GM12874 (cell line): ENCODE measurements at regions not wholly inside any gene's neighbourhood (a gene's known extent, or its start where the extent isn't known, plus 50 kb on each side); places are given as distances from the start of the nearest gene placed in this dataset.

ENCODE experiments used
- TF ChIP-seq, protein P1 (sequence below): IDR thresholded peaks from 2 replicates; pipeline ENCODE4 v1.5.1; 2011; ENCODE audit warnings: low read depth, mild to moderate bottlenecking, control low read depth, low read length, moderate library complexity; ENCODE audit not compliant: insufficient read depth

- TF ChIP-seq, protein P1, sequence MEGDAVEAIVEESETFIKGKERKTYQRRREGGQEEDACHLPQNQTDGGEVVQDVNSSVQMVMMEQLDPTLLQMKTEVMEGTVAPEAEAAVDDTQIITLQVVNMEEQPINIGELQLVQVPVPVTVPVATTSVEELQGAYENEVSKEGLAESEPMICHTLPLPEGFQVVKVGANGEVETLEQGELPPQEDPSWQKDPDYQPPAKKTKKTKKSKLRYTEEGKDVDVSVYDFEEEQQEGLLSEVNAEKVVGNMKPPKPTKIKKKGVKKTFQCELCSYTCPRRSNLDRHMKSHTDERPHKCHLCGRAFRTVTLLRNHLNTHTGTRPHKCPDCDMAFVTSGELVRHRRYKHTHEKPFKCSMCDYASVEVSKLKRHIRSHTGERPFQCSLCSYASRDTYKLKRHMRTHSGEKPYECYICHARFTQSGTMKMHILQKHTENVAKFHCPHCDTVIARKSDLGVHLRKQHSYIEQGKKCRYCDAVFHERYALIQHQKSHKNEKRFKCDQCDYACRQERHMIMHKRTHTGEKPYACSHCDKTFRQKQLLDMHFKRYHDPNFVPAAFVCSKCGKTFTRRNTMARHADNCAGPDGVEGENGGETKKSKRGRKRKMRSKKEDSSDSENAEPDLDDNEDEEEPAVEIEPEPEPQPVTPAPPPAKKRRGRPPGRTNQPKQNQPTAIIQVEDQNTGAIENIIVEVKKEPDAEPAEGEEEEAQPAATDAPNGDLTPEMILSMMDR = no peak
These were observed 98.9 kb downstream of the TRIM29 start for GRCh38 chr11:120039039-120039438.

GRCh38 chr11:120037111-120037510, 100.8 kb downstream of the TRIM29 start:
- TF ChIP-seq, protein P1 = no peak

DNA sequence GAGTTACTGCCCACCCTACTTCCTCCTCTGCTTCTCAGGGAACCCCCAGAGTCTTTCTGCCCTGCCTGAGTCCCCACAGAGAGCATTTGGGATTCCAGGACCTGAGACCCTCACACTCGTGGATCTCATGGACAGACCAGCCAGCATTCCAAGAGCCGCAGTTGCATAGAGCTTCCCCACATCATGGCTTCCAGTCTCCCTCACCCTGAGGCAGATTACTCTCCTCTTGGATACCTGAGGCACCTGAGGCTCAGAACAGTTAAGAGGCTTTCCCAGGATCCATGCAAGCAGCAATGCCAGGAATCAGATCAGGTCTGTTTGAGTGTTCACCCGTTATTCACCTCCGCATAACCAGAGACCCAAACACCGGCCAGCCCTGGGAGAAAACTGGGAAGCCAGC, 102.2 kb downstream of the TRIM29 start:
- TF ChIP-seq, protein P1 = no peak

DNA sequence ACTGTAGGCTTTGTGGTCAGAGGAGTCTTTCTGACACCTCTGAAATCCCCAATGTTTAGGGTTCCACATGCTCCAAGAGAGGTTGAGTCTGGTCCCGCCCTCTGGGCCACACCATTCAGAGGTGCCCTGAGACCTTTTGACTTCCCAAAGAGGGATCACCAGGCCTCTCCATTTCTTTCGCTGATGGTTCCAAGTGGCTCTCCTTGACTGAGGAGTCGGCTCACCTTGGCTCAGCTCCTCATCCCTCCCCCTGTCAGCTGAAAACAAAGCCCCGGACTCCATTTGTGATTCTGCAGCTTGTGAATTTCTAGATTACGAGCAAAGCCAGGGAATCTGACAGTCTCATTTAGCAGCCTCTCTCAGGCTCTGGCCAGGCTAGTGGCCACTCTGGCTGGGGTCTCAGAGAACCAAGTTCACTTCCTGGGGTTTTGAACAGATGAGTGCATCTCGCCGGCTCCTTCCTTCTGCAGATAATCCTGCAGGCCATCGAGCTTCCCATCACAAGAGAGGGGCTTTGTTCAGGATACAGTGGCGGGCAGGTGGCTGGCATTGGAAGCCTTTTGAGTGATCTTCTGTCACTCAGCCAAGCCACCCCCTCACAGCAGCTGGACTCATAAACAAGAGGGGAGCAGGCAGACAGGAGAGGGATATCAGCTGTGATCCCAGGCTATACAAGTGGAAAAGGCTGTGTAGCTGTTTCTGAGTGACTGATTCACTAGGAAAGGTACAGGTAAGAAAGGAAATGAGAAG, 102.9 kb downstream of the TRIM29 start:
- TF ChIP-seq, protein P1 = no peak

DNA sequence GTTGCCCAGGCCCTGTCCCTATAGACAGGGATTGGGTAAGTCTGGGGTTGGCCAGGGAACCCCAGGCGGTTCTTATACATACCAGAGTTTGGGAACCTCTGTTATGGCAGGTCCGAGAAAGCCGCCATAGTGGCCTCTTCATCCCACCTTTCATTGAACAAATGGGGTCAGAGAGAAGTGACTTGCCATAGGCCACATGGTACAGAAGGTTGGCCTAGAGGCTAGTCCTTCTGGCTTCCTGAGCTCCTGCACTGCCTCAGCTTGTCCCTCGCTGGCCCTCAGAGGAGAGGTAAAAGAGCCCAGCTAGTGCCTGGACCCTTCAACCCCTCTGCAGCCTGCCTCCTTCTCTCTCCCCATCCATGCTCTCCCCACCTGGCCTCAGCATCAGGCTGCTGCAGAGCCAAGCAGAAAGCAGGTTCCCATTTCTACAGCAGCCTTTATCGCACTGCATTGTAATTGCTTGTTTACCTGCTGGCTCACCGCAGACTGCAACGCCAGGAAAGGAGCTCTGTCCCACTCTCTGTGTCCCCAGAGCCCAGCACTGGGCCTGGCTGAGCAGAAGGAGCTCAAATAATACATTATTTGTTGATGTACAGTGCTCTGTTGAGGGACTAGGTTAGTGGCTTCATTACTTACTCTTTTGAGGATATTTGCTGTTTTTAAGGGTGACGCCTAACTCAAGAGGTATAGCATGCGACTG, 103.6 kb downstream of the TRIM29 start:
- TF ChIP-seq, protein P1 = no peak

GRCh38 chr11:120032766-120033390, 105.0 kb downstream of the TRIM29 start:
- TF ChIP-seq, protein P1 = no peak

DNA sequence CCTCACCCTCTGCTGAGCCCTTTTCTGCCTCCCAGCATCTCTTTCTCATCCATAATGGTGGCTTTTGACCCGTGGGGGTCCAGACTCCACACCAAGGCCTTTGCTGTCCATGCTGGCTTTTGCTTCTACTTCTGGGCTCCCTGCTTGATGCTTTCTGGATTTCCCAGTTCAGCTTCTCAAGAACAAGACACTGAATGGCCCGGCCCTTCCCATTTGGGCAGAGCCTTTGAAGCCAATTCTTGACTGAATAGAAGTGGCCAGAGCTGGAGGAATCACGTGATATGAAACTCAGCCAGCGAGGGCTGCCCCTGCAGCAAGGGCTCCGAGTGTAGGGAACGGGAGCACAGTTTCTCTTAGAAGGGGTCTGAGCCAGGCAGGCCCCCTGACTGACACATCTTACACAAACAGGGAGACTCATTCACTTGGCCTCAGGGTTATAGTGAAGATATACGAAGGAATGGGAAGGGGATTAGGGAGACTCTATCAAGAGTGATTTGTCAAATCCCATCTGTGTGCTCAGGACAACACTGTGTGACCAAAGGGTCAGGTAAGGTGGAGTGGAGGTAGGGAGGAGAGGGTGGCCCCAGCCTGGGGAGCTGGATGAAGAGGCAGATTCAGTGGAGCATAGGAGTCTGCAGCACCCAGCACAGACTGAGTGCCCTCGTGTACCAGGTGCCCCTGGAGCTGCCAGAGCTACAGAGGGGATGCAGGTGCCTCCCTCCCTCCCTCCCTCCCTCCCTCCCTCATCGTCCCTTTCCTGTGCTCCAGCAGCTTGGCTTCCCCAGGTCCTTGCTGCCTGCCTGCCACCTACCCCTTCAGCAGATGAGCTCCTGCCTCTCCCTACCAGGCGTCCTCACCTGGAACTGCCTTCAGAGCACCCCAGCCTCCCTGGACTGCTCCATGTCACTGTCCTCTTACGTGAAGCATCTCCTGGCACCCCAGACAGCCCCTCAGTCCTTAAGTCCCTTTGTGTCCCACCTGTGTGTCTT, 106.0 kb downstream of the TRIM29 start:
- TF ChIP-seq, protein P1 = no peak
